Central memory CD4-positive, alpha-beta T cell (primary cell): ENCODE measurements at regions not wholly inside any gene's neighbourhood (a gene's known extent, or its start where the extent isn't known, plus 50 kb on each side); places are given as distances from the start of the nearest gene placed in this dataset.
"Not testable (repeated sequence)": the region's sequence is repeated elsewhere in the genome, so short reads cannot be mapped to it uniquely, and the experiment has no call there.

ENCODE experiments used
- DNase-seq: peaks from one replicate; pipeline ENCODE4 v3.0.0; 2022

GRCh38 chr6:167736486-167737204 lies 90.1 kb upstream of the AFDN start:
- no peak for DNase-seq

GRCh38 chr6:167737205-167737830 lies 89.4 kb upstream of the AFDN start:
- no peak for DNase-seq

- DNase-seq, result no peak
These were observed 88.3 kb upstream of the AFDN start for GRCh38 chr6:167738386-167738785.

- DNase-seq, result no peak
These were observed 86.8 kb upstream of the AFDN start for GRCh38 chr6:167739721-167740475.

- DNase-seq, result no peak
These were observed 83.9 kb upstream of the AFDN start for GRCh38 chr6:167742719-167743303.

- DNase-seq, result no peak
These were observed 81.7 kb upstream of the AFDN start for GRCh38 chr6:167744681-167745669.

GRCh38 chr6:167745670-167746389 lies 80.9 kb upstream of the AFDN start:
- no peak for DNase-seq

- DNase-seq, result no peak
These were observed 80.3 kb upstream of the AFDN start for GRCh38 chr6:167746390-167746907.

GRCh38 chr6:167746975-167747374 lies 79.7 kb upstream of the AFDN start:
- DNase-seq, result no peak

- DNase-seq, result no peak
These were observed 79.1 kb upstream of the AFDN start for GRCh38 chr6:167747645-167748044.

- DNase-seq, result no peak
These were observed 78.7 kb upstream of the AFDN start for GRCh38 chr6:167748046-167748445.

- no peak for DNase-seq
These were observed 78.0 kb upstream of the AFDN start for GRCh38 chr6:167748458-167749379.

- DNase-seq, result no peak
These were observed 75.8 kb upstream of the AFDN start for GRCh38 chr6:167750956-167751358.

GRCh38 chr6:167751579-167752115 lies 75.1 kb upstream of the AFDN start:
- DNase-seq, result no peak

- not testable (repeated sequence) for DNase-seq
These were observed 73.4 kb upstream of the AFDN start for GRCh38 chr6:167753281-167753680.

GRCh38 chr6:167754691-167755090 lies 72.0 kb upstream of the AFDN start:
- no peak for DNase-seq

GRCh38 chr6:167755461-167755860 lies 71.2 kb upstream of the AFDN start:
- DNase-seq, result no peak

- DNase-seq, result no peak
These were observed 70.1 kb upstream of the AFDN start for GRCh38 chr6:167756597-167756996.

- no peak for DNase-seq
These were observed 69.5 kb upstream of the AFDN start for GRCh38 chr6:167757249-167757648.

- DNase-seq, result no peak
These were observed 68.9 kb upstream of the AFDN start for GRCh38 chr6:167757821-167758220.
